ENCODE measurements at regions not wholly inside any gene's neighbourhood (a gene's known extent, or its start where the extent isn't known, plus 50 kb on each side); places are given as distances from the start of the nearest gene placed in this dataset.
"Not testable (repeated sequence)": the region's sequence is repeated elsewhere in the genome, so short reads cannot be mapped to it uniquely, and the experiment has no call there.

- intact Hi-C loops (cut with DNase I), result no loop called here
- DNase-seq, result no peak
Observed at GRCh38 chr5:124832510-124832909, 86.1 kb upstream of the ZNF608 start.

- DNase-seq; intact Hi-C loops (cut with DNase I): not testable (repeated sequence)
Observed at GRCh38 chr5:124836314-124836713, 89.9 kb upstream of the ZNF608 start.

- no peak for DNase-seq
- intact Hi-C loops (cut with DNase I), result no loop called here
Observed at GRCh38 chr5:124839371-124839998, 93.0 kb upstream of the ZNF608 start.

- intact Hi-C loops (cut with DNase I), result no loop called here
- no peak for DNase-seq
Observed at GRCh38 chr5:124841829-124842712, 95.6 kb upstream of the ZNF608 start.

- intact Hi-C loops (cut with DNase I), result no loop called here
- no peak for DNase-seq
Observed at GRCh38 chr5:124842725-124843595, 96.5 kb upstream of the ZNF608 start.

GRCh38 chr5:124843596-124843899, 97.1 kb upstream of the ZNF608 start:
- DNase-seq, result no peak
- intact Hi-C loops (cut with DNase I), result no loop called here

GRCh38 chr5:124844371-124844920, 98.0 kb upstream of the ZNF608 start:
- no peak for DNase-seq
- intact Hi-C loops (cut with DNase I), result no loop called here

- DNase-seq, result no peak
- intact Hi-C loops (cut with DNase I), result no loop called here
Observed at GRCh38 chr5:124847907-124848306, 101.5 kb upstream of the ZNF608 start.

GRCh38 chr5:124849774-124850173, 103.3 kb upstream of the ZNF608 start:
- intact Hi-C loops (cut with DNase I), result no loop called here

GRCh38 chr5:124856726-124857125, 110.3 kb upstream of the ZNF608 start:
- intact Hi-C loops (cut with DNase I), result no loop called here
- peak in 1 of 42 donors; percentile 1 for DNase-seq

More at GRCh38 chr5:124849774-124850173, 103.3 kb upstream of the ZNF608 start:
- DNase-seq, result no peak

- peak in 1 of 42 donors; percentile 23 for DNase-seq
Observed at GRCh38 chr5:124858612-124859011, 112.2 kb upstream of the ZNF608 start.

GRCh38 chr5:124859027-124859426, 112.6 kb upstream of the ZNF608 start:
- intact Hi-C loops (cut with DNase I), result no loop called here
- peak in 22 of 42 donors; percentile 9 to 54 (median 30) for DNase-seq

More at GRCh38 chr5:124858612-124859011, 112.2 kb upstream of the ZNF608 start:
- intact Hi-C loops (cut with DNase I), result no loop called here

GRCh38 chr5:124859556-124860290, 113.3 kb upstream of the ZNF608 start:
- intact Hi-C loops (cut with DNase I), result no loop called here
- DNase-seq, result no peak

- intact Hi-C loops (cut with DNase I), result no loop called here
- peak in 6 of 42 donors; percentile 10 to 47 (median 20) for DNase-seq
Observed at GRCh38 chr5:124860291-124860655, 113.8 kb upstream of the ZNF608 start.

- DNase-seq, result no peak
- intact Hi-C loops (cut with DNase I), result no loop called here
Observed at GRCh38 chr5:124865066-124865465, 118.6 kb upstream of the ZNF608 start.

- intact Hi-C loops (cut with DNase I), result no loop called here
- no peak for DNase-seq
Observed at GRCh38 chr5:124865603-124866354, 119.3 kb upstream of the ZNF608 start.

GRCh38 chr5:124866355-124867136, 120.1 kb upstream of the ZNF608 start:
- peak in 1 of 42 donors; percentile 10 for DNase-seq
- intact Hi-C loops (cut with DNase I), result no loop called here

Data from head of caudate nucleus (tissue), 42 donors.